ENCODE measurements at regions not wholly inside any gene's neighbourhood (a gene's known extent, or its start where the extent isn't known, plus 50 kb on each side); places are given as distances from the start of the nearest gene placed in this dataset.

DNA sequence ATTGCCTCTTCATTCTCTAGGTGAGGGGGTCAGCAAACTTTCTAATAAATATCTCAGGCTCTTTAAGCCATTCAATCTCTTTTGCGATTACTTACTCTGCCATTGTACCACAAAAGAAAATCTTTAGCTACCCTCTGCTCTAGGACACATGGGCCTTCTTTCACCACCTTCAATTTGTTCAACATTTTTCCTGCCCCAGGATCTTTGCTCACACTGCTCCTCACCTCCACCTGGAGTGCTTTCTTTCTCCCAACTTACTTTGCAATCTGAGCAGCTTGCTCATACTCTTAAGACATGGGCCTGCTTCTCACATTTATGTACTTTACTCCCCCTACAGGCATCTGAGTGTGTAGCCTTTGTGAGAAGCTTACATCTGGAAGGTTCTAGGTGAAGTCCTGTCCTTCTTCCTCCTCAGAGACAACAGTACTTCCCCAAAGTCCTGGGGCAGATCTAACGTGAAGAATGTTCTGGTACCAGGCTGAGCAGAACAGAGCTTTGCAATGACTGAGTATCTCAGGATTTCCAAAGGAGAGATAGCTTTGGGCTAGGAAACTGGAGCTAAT lies 55.0 kb upstream of the PRDM5 start:
- ATAC-seq (peak; percentile 68), DNase-seq (no peak)

DNA sequence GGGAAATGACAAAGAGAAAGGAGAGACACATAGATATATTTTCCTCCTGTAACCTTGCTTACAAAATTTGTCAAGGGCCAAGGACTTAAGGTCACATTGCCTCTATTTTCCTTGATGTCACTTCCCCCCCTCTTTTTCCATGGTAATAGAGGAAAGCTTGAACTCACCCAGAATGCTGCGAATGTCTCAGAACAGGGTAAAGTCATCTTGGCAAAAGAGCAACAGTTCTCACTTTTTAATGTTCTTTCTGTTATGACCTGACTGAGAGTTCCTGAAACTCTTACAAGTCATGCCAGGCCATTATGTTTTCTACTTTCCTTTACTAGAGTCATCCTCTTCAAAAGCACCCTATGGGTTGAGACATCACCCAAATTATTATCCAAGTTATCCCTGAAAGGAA lies 50.7 kb upstream of the PRDM5 start:
- peak; percentile 49 for ATAC-seq
- no peak for DNase-seq
